K562 (cell line): ENCODE measurements at regions not wholly inside any gene's neighbourhood (a gene's known extent, or its start where the extent isn't known, plus 50 kb on each side); places are given as distances from the start of the nearest gene placed in this dataset.

ENCODE experiments used
- BHLHE40 ChIP-seq: IDR thresholded peaks from 2 replicates; pipeline ENCODE4 v1.6.1; 2011; ENCODE audit warnings: low read length, improper control_type of control experiment
- CSDE1 ChIP-seq, 2 experiments: fragments of 450-650 bp; IDR thresholded peaks; 2 replicates each; pipeline ENCODE4 v1.6.1; 2016; ENCODE audit warnings: mild to moderate bottlenecking in 1 of 2
- EP300 ChIP-seq: IDR thresholded peaks from 2 replicates; pipeline ENCODE4 v1.6.1; 2012; ENCODE audit warnings: low read length, improper control_type of control experiment
- FOXP4 ChIP-seq: sonication (generic); formaldehyde crosslinking; IDR thresholded peaks from 2 replicates; pipeline ENCODE4 v1.8.0; 2022; ENCODE audit warnings: mild to moderate bottlenecking, missing genetic modification reagents, borderline replicate concordance
- GTF2A2 ChIP-seq: IDR thresholded peaks from 2 replicates; pipeline ENCODE4 v1.6.1; 2016; ENCODE audit warnings: mild to moderate bottlenecking, missing genetic modification characterization, missing compliant biosample characterization
- HEY1 ChIP-seq: fragments of 250-450 bp; sonication (Bioruptor Pico); IDR thresholded peaks from 2 replicates; pipeline ENCODE4 v1.5.0; 2020; ENCODE audit warnings: mild to moderate bottlenecking, moderate library complexity, borderline replicate concordance
- HSF4 ChIP-seq: fragments of 250-450 bp; sonication (Bioruptor Pico); IDR thresholded peaks from 2 replicates; pipeline ENCODE4 v2.1.2; 2022; ENCODE audit warnings: mild to moderate bottlenecking, moderate library complexity, borderline replicate concordance
- JUN ChIP-seq, 2 experiments: sonication (generic) in 1 of 2; formaldehyde crosslinking in 1 of 2; IDR thresholded peaks; 2 replicates each; pipeline versions ENCODE4 v1.6.1 to v1.8.0; 2012 to 2022; ENCODE audit warnings: borderline replicate concordance in 2 of 2, mild to moderate bottlenecking in 2 of 2, improper control_type of control experiment in 1 of 2, low read depth in 1 of 2, low read length in 1 of 2, missing genetic modification reagents in 1 of 2
- JUND ChIP-seq, 2 experiments: IDR thresholded peaks; 2 replicates in 1 of 2; 3 replicates in 1 of 2; pipeline ENCODE4 v1.6.1; 2011; ENCODE audit warnings: borderline replicate concordance in 2 of 2, low read depth in 2 of 2, low read length in 2 of 2, improper control_type of control experiment in 1 of 2, missing biosample characterization in 1 of 2, missing genetic modification characterization in 1 of 2, missing genetic modification reagents in 1 of 2
- KAT2B ChIP-seq: IDR thresholded peaks from one replicate; pipeline ENCODE4 v1.6.1; 2012; ENCODE audit warnings: low read depth, mild to moderate bottlenecking, control low read depth, inconsistent platforms, low read length, moderate library complexity
- LEF1 ChIP-seq: fragments of 450-650 bp; IDR thresholded peaks from 2 replicates; pipeline ENCODE4 v1.6.1; 2016; ENCODE audit warnings: mild to moderate bottlenecking
- MAFG ChIP-seq: fragments of 450-650 bp; conservative IDR thresholded peaks from 2 replicates; pipeline ENCODE4 v1.6.1; 2016; ENCODE audit warnings: missing genetic modification characterization, missing compliant biosample characterization
- MYC ChIP-seq, 2 experiments: fragments of 250-450 bp in 1 of 2; sonication (Bioruptor Pico) in 1 of 2; IDR thresholded peaks; 2 replicates each; pipeline versions ENCODE4 v1.5.1 to v1.6.1; 2012 to 2021; ENCODE audit warnings: low read depth in 2 of 2, borderline replicate concordance in 1 of 2, improper control_type of control experiment in 1 of 2, low read length in 1 of 2, mild to moderate bottlenecking in 1 of 2, moderate library complexity in 1 of 2
- PURB ChIP-seq: sonication (generic); formaldehyde crosslinking; IDR thresholded peaks from 2 replicates; pipeline ENCODE4 v1.9.0; 2021; ENCODE audit warnings: low read depth, mild to moderate bottlenecking, missing genetic modification reagents
- RCOR1 ChIP-seq, 2 experiments: IDR thresholded peaks; 2 replicates each; pipeline ENCODE4 v1.6.1; 2012; ENCODE audit warnings: low read depth in 2 of 2, low read length in 2 of 2, borderline replicate concordance in 1 of 2, improper control_type of control experiment in 1 of 2
- TFAM ChIP-seq: fragments of 250-450 bp; sonication (Bioruptor Pico); conservative IDR thresholded peaks from 2 replicates; pipeline ENCODE4 v1.5.0; 2021; ENCODE audit warnings: mild to moderate bottlenecking, moderate library complexity
- ZKSCAN1 ChIP-seq: fragments of 150-350 bp; IDR thresholded peaks from 2 replicates; pipeline ENCODE4 v1.6.1; 2016; ENCODE audit warnings: low read depth, low read length
- ZNF431 ChIP-seq: sonication (generic); formaldehyde crosslinking; IDR thresholded peaks from 2 replicates; pipeline ENCODE4 v1.8.0; 2022; ENCODE audit warnings: mild to moderate bottlenecking, missing genetic modification reagents
- ZNF583 ChIP-seq: fragments of 250-450 bp; sonication (Bioruptor Pico); IDR thresholded peaks from 2 replicates; pipeline ENCODE4 v1.4.0; 2020
- ZNF644 ChIP-seq: fragments of 200-800 bp; sonication (Bioruptor generic); IDR thresholded peaks from 2 replicates; pipeline ENCODE4 v1.6.1; 2016; ENCODE audit warnings: low read depth, missing genetic modification characterization, missing compliant biosample characterization
- TF ChIP-seq, protein P1 (sequence below): fragments of 250-450 bp; sonication (Bioruptor Pico); IDR thresholded peaks from 2 replicates; pipeline ENCODE4 v1.5.0; 2020; ENCODE audit warnings: mild to moderate bottlenecking

GRCh38 chr1:244353551-244354091, 98.1 kb downstream of the ADSS2 start (continued):
- TF ChIP-seq JUND (IDR thresholded peaks at IDR 0.05; ENCODE audit: borderline replicate concordance, low read depth, low read length) (peak; percentile 99), JUND (tag; IDR thresholded peaks at IDR 0.05; ENCODE audit: borderline replicate concordance, low read depth, low read length) (peak; percentile 98), JUN (IDR thresholded peaks at IDR 0.05; ENCODE audit: borderline replicate concordance, low read depth, low read length) (peak; percentile 98), JUN (CRISPR knock-in tag; IDR thresholded peaks at IDR 0.05; ENCODE audit: borderline replicate concordance) (no peak), ZNF583 (CRISPR knock-in tag) (0 out of 2 replicates have a peak, but pooled peaks have one; percentile 58), EP300 (peak; percentile 75), MYC (IDR thresholded peaks at IDR 0.05; ENCODE audit: low read depth, low read length) (peak; percentile 62), MYC (CRISPR knock-in tag; IDR thresholded peaks at IDR 0.05; ENCODE audit: borderline replicate concordance, low read depth) (no peak), PURB (CRISPR knock-in tag) (no peak), MAFG (tag) (no peak), FOXP4 (CRISPR knock-in tag) (no peak), HEY1 (no peak), CSDE1 (IDR thresholded peaks at IDR 0.05) (no peak), RCOR1 (IDR thresholded peaks at IDR 0.05; ENCODE audit: borderline replicate concordance in 1 of 2, low read depth in 2 of 2, low read length in 2 of 2) (peak in 1 of 2 experiments; percentile 91; a peak in 2 of 4 replicates), ZNF644 (tag) (0 out of 2 replicates have a peak, but pooled peaks have one; percentile 8), ZKSCAN1 (no peak), KAT2B (no peak), GTF2A2 (tag) (no peak), BHLHE40 (peak; percentile 50; the same call in 1 of the 2 replicates), TFAM (CRISPR knock-in tag) (no peak), LEF1 (0 out of 2 replicates have a peak, but pooled peaks have one; percentile 38), HSF4 (CRISPR knock-in tag) (no peak), ZNF431 (CRISPR knock-in tag) (no peak)
- TF ChIP-seq, protein P1, sequence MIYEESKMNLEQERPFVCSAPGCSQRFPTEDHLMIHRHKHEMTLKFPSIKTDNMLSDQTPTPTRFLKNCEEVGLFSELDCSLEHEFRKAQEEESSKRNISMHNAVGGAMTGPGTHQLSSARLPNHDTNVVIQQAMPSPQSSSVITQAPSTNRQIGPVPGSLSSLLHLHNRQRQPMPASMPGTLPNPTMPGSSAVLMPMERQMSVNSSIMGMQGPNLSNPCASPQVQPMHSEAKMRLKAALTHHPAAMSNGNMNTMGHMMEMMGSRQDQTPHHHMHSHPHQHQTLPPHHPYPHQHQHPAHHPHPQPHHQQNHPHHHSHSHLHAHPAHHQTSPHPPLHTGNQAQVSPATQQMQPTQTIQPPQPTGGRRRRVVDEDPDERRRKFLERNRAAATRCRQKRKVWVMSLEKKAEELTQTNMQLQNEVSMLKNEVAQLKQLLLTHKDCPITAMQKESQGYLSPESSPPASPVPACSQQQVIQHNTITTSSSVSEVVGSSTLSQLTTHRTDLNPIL, result no peak
